GM13976 (cell line): ENCODE measurements at regions not wholly inside any gene's neighbourhood (a gene's known extent, or its start where the extent isn't known, plus 50 kb on each side); places are given as distances from the start of the nearest gene placed in this dataset.

ENCODE experiments used
- DNase-seq: peaks from one replicate; pipeline ENCODE4 v3.0.0; 2012; ENCODE audit warnings: low spot score
- CTCF ChIP-seq: IDR thresholded peaks from 2 replicates; pipeline ENCODE4 v1.5.1; 2012; ENCODE audit warnings: borderline replicate concordance, mild to moderate bottlenecking; ENCODE audit not compliant: insufficient read depth; ENCODE audit errors: extremely low read depth, missing control alignments, control extremely low read depth
- in situ Hi-C: fragments of 300-500 bp; cut with MboI; formaldehyde crosslinking; loops from one replicate; pipeline ENCODE4 v1.12.0; 2022; ENCODE audit warnings: low sequenced_read_pairs, mixed read lengths, inconsistent platforms; ENCODE audit not compliant: unreplicated experiment

DNA sequence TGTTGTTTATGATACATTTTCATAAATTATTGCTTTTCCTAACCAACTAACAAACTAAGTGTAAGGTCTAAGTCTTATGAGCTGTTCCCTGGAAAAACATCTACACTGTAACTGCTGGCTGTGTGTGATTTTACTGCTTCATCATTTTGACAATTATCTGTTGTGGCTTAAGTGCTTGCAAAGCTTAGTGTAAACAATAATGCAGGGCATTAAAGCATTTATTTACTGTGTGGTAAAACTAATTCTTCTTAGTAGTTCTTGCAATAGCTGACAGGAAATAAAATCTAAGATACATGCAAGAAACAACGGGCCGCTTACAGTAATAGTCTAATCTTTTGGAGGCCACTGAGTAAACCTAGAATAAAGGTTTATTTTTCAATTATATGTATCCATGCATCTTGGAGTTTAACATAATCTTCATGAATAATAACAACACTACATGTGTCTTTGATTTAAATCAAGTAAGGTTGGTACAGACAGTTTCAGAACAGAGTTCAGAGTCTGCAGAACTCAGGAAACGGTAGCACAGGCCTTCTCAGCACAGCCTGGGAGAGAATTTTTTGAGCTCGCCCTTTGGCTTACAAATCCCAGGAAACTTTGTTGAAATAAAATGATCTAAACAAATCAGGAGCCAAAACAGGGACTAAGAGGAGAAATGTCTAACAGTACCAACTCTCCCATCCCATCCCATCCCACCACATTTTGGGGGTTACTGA, 473.1 kb downstream of the NR2F1-AS1 start:
- no peak for DNase-seq
- in situ Hi-C loops, result no loop called here
- no peak for TF ChIP-seq CTCF

- no peak for TF ChIP-seq CTCF
- in situ Hi-C loops, result no loop called here
- no peak for DNase-seq
These were observed 473.9 kb downstream of the NR2F1-AS1 start for GRCh38 chr5:93107141-93107540.

GRCh38 chr5:93101661-93102060, 479.4 kb downstream of the NR2F1-AS1 start:
- no peak for TF ChIP-seq CTCF
- no peak for DNase-seq
- in situ Hi-C loops, result no loop called here

DNA sequence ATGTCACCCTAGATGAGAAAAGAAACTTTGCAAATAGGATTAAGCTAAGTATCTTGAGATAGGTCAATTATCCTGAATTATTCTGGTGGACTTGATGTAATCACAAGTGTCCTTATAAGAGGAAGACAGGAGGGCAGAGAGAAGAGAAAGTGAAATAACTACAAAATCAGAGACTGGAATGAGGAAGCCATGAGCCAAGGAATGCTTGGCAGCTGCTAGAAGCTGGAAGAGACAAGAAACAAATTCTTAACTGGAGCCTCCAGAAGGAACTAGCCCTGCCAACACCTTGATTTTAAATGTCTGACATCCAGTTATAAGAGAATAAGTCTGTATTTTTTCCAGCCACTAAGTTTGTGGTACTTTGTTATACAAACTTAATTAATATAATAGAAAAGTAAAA, 480.0 kb downstream of the NR2F1-AS1 start:
- no peak for TF ChIP-seq CTCF
- DNase-seq, result no peak
- in situ Hi-C loops, result no loop called here

DNA sequence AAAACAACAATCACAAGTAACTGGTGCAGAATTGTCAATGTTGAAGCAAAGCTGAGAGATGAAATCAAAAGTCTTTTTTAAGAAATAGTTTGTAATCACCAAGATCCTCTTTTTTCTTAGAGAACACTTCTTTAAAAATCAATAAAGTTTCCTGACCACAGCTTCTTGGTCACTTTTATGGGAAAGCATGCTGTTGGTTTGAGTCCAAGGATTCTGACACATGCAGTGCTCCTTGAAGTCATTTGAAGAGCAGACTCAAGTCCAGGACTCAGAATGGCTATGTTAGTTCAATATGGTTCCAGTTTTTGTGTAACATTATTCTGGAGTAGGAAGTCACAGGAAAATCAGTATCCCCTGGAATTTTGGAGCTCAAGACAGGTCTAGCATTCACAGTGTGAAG, 480.6 kb downstream of the NR2F1-AS1 start:
- no peak for TF ChIP-seq CTCF
- DNase-seq, result no peak
- in situ Hi-C loops, result no loop called here

GRCh38 chr5:93099902-93100347, 481.1 kb downstream of the NR2F1-AS1 start:
- in situ Hi-C loops, result no loop called here
- TF ChIP-seq CTCF, result no peak
- DNase-seq, result no peak
